Suprapubic skin (tissue), 4 donors: ENCODE measurements at regions not wholly inside any gene's neighbourhood (a gene's known extent, or its start where the extent isn't known, plus 50 kb on each side); places are given as distances from the start of the nearest gene placed in this dataset.

Experiments
- DNase-seq, 2 donors: peaks; one replicate each; pipeline ENCODE4 v3.0.0-alpha.2; 2019; ENCODE audit warnings: low spot score in 2 of 2
- H3K27ac ChIP-seq: fragments of 200-600 bp; sonication (generic); one replicate; pipeline ENCODE4 v1.5.1; 2019
- H3K27me3 ChIP-seq: fragments of 200-600 bp; sonication (generic); one replicate; pipeline ENCODE4 v1.5.1; 2019
- H3K36me3 ChIP-seq: fragments of 200-600 bp; sonication (generic); one replicate; pipeline ENCODE4 v1.5.1; 2019
- H3K4me1 ChIP-seq: fragments of 200-600 bp; sonication (generic); one replicate; pipeline ENCODE4 v1.5.1; 2019
- H3K4me3 ChIP-seq: fragments of 200-600 bp; sonication (generic); one replicate; pipeline ENCODE4 v1.5.1; 2019; ENCODE audit warnings: mild to moderate bottlenecking
- H3K9me3 ChIP-seq: fragments of 200-600 bp; sonication (generic); one replicate; pipeline ENCODE4 v1.5.1; 2019
- EP300 ChIP-seq: sonication (generic); formaldehyde crosslinking; IDR thresholded peaks from one replicate; pipeline ENCODE4 v1.6.1; 2017; ENCODE audit warnings: antibody characterized with exemption
- POLR2A ChIP-seq, 2 donors: fragments of 450-650 bp; IDR thresholded peaks; one replicate each; pipeline ENCODE4 v1.6.1; 2017; ENCODE audit warnings: antibody characterized with exemption in 2 of 2, mild to moderate bottlenecking in 2 of 2, moderate library complexity in 2 of 2
- POLR2AphosphoS5 ChIP-seq, 3 donors: sonication (generic); formaldehyde crosslinking; IDR thresholded peaks; one replicate each; pipeline ENCODE4 v1.6.1; 2017; ENCODE audit warnings: antibody characterized with exemption in 3 of 3
- WGBS: methylation state at CpG from one replicate; pipeline ENCODE4 v1.1.5; 2018; 5-methylcytosine and 5-hydroxymethylcytosine counted together
- TF ChIP-seq, protein P1 (sequence below), 2 donors: fragments of 200-600 bp in 1 of 2; fragments of 450-650 bp in 1 of 2; sonication (generic) in 1 of 2; IDR thresholded peaks; one replicate each; pipeline ENCODE4 v1.5.1; 2016 to 2019; ENCODE audit warnings: antibody characterized with exemption in 2 of 2, mild to moderate bottlenecking in 1 of 2, moderate library complexity in 1 of 2

DNA sequence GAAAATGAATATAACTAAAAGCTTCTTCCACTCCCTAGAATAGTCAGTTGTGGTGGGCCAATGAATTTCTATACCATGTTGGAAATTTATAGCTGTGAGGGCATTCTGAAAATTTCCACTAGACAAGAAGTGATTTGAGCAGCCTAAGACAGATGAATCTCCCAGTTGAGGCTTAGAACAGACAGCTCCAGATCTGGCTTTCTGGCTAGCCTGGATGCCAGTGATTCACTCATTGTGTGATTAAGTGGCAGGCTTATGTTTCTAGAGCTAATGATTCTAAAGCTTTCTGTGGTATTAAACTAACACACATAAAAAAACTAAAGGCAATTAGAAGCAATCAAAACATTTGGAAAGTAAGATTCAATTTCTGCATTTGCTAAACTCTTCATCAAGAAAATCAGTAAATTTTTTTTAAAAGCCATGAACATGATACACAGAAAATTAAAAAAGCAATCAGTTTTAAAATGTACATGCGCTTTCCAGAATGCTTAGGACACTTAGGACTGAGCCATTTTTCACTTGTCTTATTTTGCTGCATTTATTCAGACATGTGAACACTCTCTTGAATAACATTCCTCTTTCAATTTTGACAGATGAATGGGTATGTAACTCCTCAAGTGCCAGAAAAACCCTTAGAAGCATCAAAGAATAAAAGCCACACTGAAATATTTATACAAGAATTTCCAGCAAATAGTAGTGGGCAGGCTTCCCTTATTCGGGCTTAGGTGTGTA, 100.5 kb upstream of the GNAQ start:
- 78% methylated on average over 2 of the region's 2 CpGs for WGBS
- Histone ChIP-seq H3K27me3 (no peaks in the 10 kb centered on the region), H3K4me1 (peaks cover 7% of the 10 kb centered on the region), H3K9me3 (no peaks in the 10 kb centered on the region), H3K27ac (no peak overlapping the region), H3K36me3 (no peaks in the 10 kb centered on the region), H3K4me3 (no peak overlapping the region)
- DNase-seq, result no peak
- TF ChIP-seq POLR2AphosphoS5 (IDR thresholded peaks at IDR 0.05), result no peak
- TF ChIP-seq EP300, result no peak
- TF ChIP-seq, protein P1, sequence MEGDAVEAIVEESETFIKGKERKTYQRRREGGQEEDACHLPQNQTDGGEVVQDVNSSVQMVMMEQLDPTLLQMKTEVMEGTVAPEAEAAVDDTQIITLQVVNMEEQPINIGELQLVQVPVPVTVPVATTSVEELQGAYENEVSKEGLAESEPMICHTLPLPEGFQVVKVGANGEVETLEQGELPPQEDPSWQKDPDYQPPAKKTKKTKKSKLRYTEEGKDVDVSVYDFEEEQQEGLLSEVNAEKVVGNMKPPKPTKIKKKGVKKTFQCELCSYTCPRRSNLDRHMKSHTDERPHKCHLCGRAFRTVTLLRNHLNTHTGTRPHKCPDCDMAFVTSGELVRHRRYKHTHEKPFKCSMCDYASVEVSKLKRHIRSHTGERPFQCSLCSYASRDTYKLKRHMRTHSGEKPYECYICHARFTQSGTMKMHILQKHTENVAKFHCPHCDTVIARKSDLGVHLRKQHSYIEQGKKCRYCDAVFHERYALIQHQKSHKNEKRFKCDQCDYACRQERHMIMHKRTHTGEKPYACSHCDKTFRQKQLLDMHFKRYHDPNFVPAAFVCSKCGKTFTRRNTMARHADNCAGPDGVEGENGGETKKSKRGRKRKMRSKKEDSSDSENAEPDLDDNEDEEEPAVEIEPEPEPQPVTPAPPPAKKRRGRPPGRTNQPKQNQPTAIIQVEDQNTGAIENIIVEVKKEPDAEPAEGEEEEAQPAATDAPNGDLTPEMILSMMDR (IDR thresholded peaks at IDR 0.05), result no peak
- TF ChIP-seq POLR2A (IDR thresholded peaks at IDR 0.05), result no peak

DNA sequence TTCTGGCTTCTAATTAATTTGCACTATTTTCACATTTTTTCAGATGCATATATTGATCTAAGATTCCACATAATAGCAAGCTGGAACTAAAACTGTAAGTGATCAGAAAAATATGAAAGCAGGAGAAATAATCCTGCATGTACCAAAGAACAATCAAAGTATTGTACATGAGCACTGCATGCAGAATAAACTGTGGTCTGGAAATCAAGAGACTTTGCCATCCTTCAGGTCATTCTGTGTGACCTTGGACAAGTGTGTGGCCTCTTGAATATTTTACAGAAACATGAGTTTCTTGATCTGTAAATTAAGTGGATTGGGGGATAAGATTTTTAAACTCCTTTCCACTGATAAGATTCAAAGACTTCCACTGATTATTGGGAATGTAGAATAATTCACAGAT, 99.2 kb upstream of the GNAQ start:
- Histone ChIP-seq H3K9me3 (no peaks in the 10 kb centered on the region), H3K27ac (no peak overlapping the region)
- TF ChIP-seq EP300 (no peak), POLR2AphosphoS5 (IDR thresholded peaks at IDR 0.05) (no peak), POLR2A (IDR thresholded peaks at IDR 0.05) (no peak)

DNA sequence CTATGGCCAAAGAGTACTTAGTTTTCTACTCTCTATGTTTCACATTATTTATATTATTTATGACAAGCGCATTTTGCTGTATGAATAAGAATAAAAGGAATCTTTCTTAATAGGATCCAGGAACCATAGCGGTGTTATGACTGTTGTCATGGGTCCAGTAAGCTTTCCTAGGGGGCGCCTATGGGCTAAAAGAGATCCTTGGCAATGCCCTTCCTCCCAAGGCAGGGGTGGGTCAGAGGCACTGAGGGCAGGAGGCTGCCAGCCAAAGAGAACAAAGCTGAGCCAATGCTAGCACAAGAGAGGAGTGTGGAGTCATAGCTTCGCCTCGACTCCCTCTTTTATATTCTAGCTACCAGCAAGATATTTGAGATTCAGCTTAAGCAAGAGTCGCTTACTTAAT, 98.4 kb upstream of the GNAQ start:
- DNase-seq, result no peak
- Histone ChIP-seq H3K9me3 (no peaks in the 10 kb centered on the region), H3K4me1 (peaks cover 7% of the 10 kb centered on the region), H3K36me3 (no peaks in the 10 kb centered on the region), H3K27ac (peak overlapping the region; percentile 5), H3K4me3 (no peak overlapping the region), H3K27me3 (peaks cover 4% of the 10 kb centered on the region)
- TF ChIP-seq, protein P1 (IDR thresholded peaks at IDR 0.05), result no peak
- TF ChIP-seq POLR2A (IDR thresholded peaks at IDR 0.05), result no peak
- no peak for TF ChIP-seq POLR2AphosphoS5 (IDR thresholded peaks at IDR 0.05)
- TF ChIP-seq EP300, result no peak
- 47% methylated on average over 6 of the region's 6 CpGs for WGBS

More for the DNA sequence above, 99.2 kb upstream of the GNAQ start:
- Histone ChIP-seq H3K36me3 (no peaks in the 10 kb centered on the region), H3K4me3 (no peak overlapping the region), H3K27me3 (peaks cover 3% of the 10 kb centered on the region), H3K4me1 (peaks cover 7% of the 10 kb centered on the region)
- no peak for DNase-seq

DNA sequence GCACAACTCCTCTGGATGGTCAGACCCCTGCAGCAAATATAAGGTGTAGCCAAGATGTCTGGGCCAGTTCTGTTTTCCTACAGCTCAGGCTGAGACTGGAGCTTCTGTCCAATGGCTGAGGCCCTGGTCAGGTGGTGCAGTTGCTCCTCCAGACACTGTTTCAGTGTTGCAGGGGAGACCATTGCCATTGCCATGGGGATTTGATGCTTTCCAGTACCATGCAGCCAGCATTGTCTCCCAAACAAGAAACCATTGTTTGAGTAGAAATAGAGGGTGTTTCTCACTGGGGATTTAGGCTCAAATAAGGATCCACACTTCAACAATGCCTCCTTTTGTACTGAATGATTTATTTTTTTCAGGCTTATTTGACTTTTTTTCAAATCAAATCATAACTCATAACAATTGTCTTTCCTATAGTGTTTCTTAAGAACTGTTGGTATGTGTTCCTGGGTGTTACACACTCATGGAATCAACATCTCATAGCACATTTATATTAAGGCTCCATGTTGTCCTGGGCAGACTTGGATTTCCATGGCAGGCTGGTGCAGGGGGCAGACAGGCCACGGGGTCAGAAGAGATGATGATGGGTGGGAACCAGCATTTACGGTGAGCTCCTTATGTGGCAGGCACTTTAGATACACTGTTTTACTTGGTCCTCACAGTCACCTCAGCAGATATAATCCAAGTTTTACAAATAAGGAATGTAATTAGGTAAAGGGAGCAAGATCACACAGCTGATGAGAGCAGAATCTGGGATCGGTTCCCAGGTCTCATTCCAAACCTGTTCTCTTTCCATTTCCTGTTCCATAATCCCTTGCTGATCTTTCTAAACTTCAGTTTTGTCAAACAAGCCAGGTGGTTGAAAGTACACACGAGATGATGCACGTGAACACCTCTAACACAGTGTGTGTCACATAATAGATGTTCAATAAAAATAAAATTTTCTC, 95.9 kb upstream of the GNAQ start:
- 60% methylated on average over 5 of the region's 5 CpGs for WGBS
- no peaks in the 10 kb centered on the region for H3K9me3 ChIP-seq

DNA sequence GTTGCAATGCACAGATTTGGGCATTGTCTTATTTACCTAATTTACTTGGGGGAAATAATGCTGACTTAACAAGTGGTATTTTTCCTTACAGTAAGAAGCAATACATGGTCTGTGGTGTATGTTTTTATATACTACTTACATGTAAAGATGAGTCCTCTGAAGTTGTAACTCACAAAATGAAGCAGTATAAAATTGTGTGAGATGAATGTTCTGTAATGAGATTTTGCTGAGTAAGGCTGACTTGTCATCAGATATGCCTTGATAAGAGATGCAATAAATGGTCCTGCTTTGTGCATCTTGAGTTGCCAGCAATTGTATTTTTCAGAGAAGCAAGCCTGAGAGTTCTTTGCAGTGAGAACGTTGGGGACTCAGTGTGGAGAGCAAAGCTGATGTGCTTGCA, 92.2 kb upstream of the GNAQ start:
- Histone ChIP-seq H3K27ac (no peak overlapping the region), H3K36me3 (no peaks in the 10 kb centered on the region), H3K27me3 (peaks cover 4% of the 10 kb centered on the region), H3K4me1 (no peaks in the 10 kb centered on the region), H3K4me3 (no peak overlapping the region), H3K9me3 (no peaks in the 10 kb centered on the region)
- TF ChIP-seq POLR2A (IDR thresholded peaks at IDR 0.05) (no peak), EP300 (no peak), POLR2AphosphoS5 (IDR thresholded peaks at IDR 0.05) (no peak)
- TF ChIP-seq, protein P1 (IDR thresholded peaks at IDR 0.05), result no peak
- DNase-seq, result no peak
- 71% methylated on average over 1 of the region's 1 CpG for WGBS

More for the DNA sequence above, 95.9 kb upstream of the GNAQ start:
- TF ChIP-seq, protein P1 (IDR thresholded peaks at IDR 0.05), result no peak
- peak overlapping the region; percentile 15 for H3K27ac ChIP-seq
- DNase-seq, result no peak
- H3K4me1 ChIP-seq, result peaks cover 7% of the 10 kb centered on the region
- H3K36me3 ChIP-seq, result no peaks in the 10 kb centered on the region
- H3K27me3 ChIP-seq, result peaks cover 4% of the 10 kb centered on the region
- H3K4me3 ChIP-seq, result no peak overlapping the region
